Lower leg skin (tissue), 3 donors: ENCODE measurements at regions not wholly inside any gene's neighbourhood (a gene's known extent, or its start where the extent isn't known, plus 50 kb on each side); places are given as distances from the start of the nearest gene placed in this dataset.

ENCODE experiments used
- CTCF ChIP-seq, 3 donors: fragments of 450-650 bp; IDR thresholded peaks; one replicate each; pipeline ENCODE4 v1.5.1; 2016; ENCODE audit warnings: antibody characterized with exemption in 3 of 3, mild to moderate bottlenecking in 3 of 3, moderate library complexity in 2 of 3
- POLR2A ChIP-seq, 2 donors: fragments of 450-650 bp; IDR thresholded peaks; one replicate each; pipeline ENCODE4 v1.6.1; 2016 to 2017; ENCODE audit warnings: antibody characterized with exemption in 2 of 2, mild to moderate bottlenecking in 1 of 2, moderate library complexity in 1 of 2

GRCh38 chr2:83997889-83998288 is 461.2 kb downstream of the SUCLG1 start:
- no peak for TF ChIP-seq CTCF (IDR thresholded peaks at IDR 0.05)
- TF ChIP-seq POLR2A (IDR thresholded peaks at IDR 0.05), result no peak
